GM18907 (cell line): ENCODE measurements at regions not wholly inside any gene's neighbourhood (a gene's known extent, or its start where the extent isn't known, plus 50 kb on each side); places are given as distances from the start of the nearest gene placed in this dataset.

ENCODE experiments used
- ATAC-seq: cut with Tn5 transposase; IDR thresholded peaks from one replicate; pipeline ENCODE4 v1.9.1; 2021; ENCODE audit warnings: mild to moderate bottlenecking, moderate library complexity; ENCODE audit not compliant: unreplicated experiment

DNA sequence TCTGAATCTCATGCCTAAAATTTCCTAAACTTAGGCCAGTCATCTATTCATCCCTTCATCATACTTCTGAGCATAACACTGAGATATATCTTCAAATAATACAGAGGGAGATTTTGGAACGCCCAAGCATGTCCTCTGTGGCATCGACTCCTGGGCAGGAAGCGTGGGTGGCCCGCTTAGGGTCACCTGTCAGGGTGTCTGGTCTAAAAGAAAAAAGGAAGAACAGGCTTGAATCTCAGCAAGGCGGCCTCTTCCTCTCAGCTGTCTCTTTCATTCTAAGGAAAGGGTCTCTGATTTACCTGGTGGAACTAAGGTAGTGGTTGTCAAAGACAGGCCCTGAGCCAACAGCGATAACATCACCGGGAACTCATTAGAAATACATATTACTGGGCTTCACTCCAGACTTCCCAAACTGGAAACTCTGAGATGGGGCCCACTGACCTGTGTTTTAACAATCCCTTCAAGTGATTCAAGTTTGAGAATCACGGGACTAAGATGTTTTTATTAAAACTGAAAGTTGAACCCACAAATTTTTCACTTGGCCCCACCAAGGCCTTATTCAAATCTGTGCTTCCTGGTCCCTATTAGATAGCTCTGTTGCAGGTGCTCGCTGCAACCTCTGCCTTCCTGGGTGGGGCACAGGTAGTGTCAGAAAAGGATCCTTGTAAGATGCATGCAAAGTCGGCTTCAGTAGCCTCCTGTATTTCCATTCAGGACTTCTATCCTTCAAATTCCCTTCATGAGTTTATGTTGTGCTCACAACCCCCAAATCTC lies 162.3 kb upstream of the CCDC68 start:
- no peak for ATAC-seq

DNA sequence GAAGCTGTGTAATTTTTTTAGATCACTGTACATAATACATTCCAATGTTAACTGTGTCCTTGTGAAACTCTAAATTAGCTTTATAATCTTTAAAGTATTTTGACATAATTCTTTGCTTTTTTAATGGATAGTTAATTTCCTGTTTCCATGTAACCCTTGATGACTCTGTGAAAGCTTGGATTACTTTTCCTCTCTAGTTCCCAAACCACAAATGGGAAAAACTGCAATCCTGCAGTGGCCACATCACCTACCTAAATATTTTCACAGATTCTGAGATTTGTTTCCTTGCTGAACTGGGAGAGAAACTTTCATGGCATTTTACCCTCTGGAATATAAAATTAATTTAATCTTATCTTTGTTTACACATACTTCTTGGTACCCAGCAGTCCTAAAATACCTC lies 161.6 kb upstream of the CCDC68 start:
- no peak for ATAC-seq

DNA sequence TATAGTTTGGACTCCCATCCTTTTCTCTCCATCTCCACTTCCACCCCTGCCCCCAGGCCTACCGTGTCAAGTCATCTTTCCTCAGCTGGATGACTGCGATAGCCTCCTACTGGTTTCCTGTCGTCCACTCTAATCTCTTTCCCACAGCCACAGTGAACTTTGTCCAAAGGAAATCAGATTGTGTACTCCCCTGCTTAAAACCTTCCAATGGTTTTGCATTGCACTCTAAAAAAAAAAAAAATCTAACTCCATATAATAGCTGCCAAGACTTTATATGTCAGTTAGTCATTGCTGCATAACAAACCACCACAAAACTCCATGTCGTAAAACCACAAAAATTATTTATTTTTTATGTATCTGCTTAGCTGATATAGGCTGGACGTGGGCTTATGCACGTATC lies 160.2 kb upstream of the CCDC68 start:
- ATAC-seq = no peak

DNA sequence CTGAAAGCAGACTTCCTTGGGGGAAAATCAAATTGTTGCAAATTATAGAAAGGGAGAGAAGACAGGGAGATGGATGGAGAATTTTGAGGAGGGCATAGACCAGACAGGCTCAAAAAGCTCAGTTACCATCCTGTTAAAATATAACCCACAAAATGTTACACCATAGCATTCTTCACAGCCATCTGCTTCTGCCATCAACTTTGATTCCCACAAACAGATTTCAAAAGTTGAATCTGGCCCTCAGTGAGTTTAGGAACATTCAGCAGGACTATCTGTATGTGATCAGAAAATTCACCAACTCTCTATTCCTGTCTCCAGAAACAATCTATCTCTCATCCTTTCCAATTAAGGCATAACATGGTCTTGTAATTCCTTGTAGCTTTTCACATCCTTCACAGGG lies 159.8 kb upstream of the CCDC68 start:
- no peak for ATAC-seq

DNA sequence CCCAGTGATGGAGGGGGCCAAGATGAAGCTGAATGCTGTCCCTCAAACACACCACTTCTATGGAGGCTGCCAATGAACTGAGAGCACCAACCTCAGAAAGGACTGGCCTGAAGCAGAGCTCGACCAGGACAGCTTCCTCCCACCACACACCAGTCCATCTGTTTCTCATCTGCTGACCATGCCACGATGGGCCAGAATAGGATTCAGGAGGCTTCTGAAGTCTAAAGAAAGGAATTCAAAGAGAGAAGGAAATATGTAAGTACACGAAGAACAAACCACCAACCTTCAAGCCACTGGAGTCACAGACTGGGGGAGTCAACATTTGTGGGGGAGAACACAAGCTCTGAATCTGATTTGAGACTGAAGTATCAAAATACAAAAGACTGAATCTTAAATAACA lies 157.6 kb upstream of the CCDC68 start:
- no peak for ATAC-seq

DNA sequence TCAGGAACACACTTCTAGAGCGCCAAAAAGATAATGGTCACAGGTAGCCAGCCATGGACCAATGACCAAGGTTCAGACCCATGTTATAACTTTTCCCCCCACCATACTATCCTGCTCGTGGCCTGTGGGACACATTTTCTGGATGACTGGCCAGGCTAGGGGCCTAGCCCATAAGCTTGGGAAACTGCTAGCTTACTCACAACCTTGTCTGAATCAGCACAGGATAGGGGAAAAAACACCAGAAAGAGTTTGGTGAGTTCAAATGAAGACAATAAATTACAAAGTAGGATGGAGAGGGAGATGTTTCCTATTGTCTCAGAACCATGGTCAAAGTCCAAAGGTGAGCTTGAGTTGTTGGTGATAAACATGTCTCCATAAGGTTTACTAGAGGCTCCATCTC lies 156.3 kb upstream of the CCDC68 start:
- no peak for ATAC-seq

DNA sequence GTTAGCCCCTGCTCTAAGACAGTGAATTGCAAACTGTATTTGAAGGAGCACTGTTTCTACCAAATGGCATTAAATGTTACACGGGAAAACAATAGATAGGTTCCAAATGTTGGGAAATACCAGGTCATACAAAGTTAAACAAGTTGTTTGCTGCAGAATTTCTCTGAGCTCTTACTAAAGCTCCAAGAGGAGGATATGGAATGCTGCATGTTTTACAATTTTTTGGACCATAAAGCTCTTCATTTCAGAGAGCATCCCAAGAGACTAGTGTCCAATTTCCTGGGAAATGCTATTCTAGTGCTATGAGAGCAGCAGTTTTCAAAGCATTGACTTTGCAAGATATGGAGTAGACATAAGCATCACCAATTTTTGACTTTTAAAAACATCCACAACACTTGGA lies 155.6 kb upstream of the CCDC68 start:
- ATAC-seq = no peak

DNA sequence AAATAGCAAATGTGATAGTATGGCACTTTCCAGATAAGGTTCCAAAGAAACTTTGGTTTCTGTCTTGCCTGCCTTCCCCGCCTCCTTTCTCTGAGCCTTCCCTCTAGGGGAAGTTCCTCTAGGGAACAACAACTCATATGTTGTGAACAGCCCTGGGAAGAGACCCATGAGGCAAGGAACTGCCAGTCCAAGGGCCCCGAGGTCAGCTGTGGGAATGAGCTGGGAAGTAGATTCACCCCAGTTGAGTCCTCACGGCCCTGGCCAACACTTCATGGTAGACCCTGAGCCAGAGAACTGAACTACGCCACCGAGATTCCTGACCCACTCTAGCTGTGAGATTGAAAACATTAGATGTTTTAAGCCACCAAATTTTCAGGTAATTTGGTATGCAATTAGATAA lies 154.5 kb upstream of the CCDC68 start:
- no peak for ATAC-seq

DNA sequence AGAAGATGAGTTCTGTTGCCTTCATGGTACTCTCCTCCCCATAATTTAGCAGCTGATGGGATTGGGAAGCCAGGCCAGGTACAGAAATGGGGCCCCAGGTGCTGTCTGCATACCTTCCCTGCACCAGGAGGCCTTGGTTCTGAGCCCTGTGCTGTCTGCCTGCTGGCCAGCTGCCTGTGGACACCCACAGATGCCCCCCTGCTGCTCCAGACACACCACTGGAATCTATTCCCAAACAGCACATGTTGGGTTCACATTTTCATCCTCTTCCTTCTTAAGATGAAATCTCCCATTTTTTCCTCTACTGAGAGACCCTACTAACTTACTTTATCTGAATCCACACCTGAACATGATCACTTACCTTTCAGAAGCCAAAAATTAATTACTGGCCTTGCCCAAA lies 152.0 kb upstream of the CCDC68 start:
- no peak for ATAC-seq

DNA sequence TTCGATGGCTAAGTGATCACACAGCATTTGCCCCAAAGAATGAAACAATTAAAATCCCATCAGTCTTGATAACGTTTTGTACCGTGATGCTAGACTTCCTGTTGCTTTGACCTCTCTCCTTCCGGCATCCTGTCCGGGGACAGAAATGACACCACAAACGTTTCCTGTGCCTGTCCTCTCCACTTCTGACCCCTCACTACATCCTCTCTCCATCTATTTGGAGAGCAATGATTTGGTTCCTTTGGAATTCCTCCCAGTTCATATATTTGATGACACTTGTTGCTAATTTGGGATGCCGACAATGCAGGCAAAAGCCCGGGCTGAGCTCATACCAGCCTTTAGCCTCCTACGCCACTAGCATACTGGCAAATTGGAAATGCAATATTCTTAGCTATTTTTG lies 151.2 kb upstream of the CCDC68 start:
- ATAC-seq = no peak

DNA sequence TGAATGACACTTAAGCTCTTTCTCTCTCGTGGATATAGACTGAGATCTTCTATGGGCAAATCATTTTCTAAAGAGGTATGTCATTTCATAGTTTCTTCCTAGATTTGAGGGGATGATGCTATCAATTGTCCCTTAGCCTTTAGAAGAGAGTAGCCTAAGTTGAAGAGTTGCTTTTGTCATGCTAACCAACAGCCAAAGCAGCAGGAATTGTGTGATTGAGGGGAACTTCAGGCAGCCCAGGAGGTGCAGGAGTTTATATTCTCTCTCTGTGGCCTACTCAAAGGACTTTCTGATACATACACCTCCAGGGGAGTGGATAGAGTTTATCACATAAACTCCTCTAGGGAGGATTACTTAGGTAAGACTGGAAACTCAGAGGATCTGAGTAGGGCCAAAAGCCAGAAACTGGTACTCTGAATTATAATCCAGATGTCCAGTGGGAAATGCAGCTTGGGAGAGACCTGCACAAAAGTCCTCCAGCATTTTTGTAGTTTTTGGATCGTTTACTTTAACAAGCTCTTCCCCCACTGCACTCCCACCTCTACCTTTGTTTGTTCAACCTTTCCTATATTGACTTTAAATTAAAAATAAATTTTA lies 150.7 kb upstream of the CCDC68 start:
- ATAC-seq = no peak

DNA sequence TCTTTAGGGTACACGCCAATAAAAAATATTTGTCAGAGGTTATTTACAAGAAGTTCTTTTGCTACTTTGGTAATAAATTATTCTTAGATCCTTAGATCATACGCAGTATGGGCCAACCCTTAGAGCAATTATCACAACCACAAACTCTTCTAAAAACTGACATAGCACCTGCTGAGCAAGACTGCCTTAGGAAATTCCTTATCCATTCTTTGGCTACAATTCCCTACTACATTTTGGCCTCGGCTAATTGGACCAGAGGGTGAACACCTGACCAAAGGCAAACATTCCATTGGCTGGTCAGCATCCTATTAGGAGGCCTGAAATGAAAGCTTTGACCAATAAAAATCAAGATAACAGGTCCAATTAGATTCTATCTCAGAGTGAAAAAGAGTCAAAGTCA lies 147.6 kb upstream of the CCDC68 start:
- no peak for ATAC-seq

DNA sequence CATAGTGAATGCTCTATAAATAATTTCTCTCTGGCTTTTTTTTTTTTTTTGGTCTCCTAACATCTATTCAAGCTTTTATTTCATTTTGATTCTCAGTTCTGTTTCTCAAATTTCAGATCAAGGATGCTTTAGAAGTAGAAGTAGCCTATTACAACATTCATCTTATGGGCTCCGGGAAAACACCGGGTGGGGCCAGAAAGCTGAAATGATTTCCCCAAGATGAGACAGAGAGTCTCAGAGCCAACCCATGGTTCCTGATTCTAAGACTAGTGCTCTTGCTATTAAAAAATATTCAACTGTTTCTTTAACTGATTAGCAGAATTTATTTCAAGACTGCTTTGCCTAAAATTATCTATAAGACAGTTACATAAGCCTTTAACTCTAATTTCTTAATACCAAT lies 147.2 kb upstream of the CCDC68 start:
- no peak for ATAC-seq

DNA sequence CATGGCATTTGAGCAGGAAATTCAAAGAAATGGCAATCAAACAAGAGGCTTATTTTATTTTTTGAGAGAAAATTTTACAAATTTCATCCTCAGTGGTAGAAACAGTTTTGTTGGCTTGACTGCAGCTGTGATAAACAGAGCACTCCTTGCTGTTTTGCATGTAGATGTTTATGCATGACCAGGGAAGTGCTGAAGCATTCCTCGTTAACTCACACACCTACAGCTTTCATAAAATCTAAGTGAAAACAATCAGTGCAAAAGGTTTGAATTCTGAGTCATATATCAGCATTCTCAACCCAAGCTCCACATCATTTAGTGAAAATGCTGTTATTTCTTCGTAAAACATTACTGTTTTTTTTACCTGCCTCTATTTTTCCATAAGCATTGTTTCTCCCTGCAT lies 146.6 kb upstream of the CCDC68 start:
- ATAC-seq = no peak

DNA sequence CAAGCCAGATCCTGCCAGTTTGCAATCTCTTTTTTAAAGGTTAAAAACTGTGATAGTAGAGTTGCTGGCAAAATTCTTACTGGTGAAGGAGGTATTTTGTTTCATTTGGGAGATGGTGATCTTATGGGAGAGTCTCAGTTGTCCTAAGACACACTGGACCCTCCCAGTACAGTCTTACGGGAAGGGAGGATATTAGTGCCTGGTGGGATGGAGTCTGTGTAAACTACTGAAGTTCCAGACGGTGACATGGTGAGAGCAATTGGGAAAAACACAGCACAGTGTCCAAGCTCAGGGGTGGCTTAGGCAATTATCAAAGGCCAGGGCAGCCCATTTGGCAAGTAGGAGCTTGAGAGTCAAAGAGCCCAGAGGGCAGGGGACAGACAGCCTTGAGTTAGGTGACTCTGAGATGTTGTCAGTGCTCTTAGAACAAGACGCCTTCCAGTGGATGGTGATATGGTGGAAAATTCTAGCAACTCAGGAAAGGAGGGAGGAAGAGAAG lies 143.7 kb upstream of the CCDC68 start:
- no peak for ATAC-seq

DNA sequence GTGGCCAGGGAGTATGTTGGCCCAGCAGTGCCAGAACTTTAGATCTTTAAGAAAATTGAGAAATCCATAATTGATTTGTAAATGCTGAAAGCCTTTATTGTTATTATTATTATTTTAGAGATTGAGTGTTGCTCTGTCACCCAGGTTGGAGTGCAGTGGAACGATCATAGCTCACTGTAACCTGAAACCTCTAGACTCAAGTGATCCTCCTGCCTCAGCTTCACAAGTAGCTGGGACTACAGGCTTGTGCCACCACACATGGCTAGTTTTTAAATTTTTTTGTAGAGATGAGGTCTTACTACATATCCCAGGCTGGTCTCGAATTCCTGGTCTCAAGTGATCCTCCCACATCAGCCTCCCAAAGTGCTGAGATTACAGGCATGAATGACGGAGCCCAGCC lies 143.2 kb upstream of the CCDC68 start:
- ATAC-seq = no peak

DNA sequence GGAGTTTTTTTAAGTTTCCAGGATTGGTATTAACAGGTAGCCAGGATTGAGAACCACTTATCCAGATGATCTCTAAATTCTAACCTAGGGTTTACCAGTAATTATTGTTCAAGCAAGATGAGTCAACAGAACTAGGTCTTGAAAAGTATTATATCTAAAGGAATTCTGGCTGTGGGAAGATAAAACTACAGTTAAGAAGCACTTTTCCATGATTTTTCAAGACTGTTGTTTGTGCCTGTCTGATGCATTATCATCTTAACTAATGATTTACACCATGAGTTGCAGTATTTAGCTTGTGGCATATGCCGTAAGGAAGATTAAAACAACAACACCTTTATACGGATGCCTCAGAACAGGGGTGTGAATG lies 142.2 kb upstream of the CCDC68 start:
- no peak for ATAC-seq

DNA sequence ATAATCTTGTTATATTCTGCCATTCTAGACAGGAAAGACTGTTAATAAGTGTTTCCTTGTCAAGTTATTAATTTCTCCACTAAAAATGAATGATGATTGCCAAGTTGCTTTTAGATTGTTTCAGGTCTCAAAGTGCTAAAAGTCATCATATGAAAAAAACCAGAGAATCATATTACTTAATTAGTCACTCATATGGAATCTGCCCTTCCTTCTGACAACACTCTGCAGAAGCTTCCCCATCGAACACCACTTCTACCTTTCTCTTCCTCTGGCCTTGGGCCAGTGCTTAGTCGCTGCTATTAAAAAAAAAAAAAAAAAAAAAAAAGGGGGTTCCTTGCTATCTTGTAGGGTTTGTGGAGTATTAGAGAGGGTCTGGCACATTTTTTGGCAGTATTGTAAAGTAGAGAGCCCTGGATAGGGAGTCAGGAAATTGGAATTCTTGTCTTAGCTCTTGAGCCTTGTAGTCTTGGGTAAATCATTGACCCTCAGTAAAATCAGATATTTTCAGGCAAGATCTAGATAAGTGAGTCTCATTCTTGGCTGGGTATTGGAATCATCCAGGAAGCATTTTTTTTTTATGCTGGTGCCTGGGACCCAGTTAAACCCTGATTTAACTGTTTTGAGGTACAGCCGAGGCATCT lies 141.7 kb upstream of the CCDC68 start:
- no peak for ATAC-seq

DNA sequence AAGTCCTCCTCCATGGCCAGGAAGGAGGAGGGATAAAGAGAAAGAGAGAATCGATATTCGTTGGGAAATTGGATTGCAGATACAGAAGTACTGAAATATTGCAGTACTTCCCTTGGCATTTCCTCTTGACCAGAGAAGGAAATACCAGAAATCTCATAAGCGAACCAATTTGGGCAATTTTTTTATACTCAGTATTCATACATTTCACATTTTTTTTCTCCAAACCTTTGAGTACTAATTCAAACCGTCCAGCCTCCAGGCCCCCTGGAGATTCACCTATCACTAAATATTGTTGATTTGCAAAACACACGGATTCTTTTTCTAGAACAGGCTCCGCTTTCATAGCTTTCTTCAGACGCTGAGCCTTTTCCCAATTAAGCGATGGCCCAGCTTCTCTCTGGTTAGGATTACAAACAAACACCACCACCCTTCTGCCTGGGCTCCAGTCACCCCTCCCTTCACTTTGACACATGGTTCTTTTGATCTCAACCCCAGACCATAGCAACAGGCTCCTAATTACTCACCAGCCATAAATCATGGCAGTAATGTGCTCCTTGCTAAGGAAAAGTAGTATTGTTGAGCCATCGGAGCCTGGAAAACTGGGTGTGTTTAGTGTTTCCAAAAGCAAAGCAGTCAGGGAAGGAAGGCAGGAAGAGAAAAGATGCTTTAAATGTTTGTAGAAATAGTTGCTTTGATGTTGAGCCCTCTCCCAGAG lies 138.4 kb upstream of the CCDC68 start:
- no peak for ATAC-seq

DNA sequence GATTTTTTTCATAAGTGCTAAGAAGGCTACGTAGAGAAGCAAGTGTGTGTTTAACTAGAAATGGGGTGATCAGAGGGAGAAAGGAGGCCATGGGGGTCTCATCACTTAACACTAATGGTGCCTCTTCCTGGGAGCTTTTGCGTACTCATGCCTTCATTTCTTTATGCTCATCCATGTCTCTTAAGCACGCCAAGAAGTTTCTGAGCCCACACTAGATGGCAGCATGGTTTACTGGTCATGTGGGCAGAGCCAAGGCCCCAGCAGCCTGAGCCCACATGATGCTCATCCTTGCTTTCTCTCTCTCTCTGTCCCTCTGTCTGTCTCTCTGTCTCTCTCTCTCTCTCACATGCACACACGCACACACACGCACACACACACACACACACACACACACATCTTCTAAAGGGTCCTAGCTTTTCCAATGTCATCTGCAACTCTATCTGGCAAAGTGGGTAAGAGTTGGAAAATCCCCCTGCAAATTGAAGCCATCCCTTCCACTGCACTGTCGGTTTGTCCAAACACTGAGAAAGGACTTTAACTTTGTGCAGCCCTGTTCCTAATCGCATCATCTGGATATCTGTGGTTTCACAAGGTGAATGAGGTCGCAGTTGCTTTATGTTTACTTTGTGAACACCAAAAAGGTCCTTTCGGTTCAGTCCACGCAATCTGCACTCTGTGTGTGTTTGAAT lies 137.1 kb upstream of the CCDC68 start:
- peak; percentile 58 for ATAC-seq

DNA sequence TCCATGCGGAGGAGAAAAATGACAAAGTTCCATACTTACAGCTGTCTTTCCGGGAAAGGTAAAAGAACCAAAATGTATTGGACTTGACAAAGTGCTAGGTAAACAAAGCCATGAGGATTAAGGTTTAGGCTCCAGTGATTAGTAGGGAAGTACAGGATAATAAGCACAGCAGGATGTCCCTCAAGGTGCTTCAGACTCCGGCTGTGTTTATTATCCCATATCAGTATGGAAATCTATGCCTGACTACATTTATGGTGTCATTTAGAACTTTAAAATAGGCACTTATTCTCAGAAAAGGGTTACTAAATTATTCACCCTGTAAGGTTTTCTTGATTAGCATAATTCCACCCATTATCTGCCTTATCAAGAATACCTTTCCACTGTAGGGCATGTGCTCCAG lies 136.3 kb upstream of the CCDC68 start:
- ATAC-seq = no peak
